GM10266 (cell line): ENCODE measurements at regions not wholly inside any gene's neighbourhood (a gene's known extent, or its start where the extent isn't known, plus 50 kb on each side); places are given as distances from the start of the nearest gene placed in this dataset.
"Not testable (repeated sequence)": the region's sequence is repeated elsewhere in the genome, so short reads cannot be mapped to it uniquely, and the experiment has no call there.

ENCODE experiments used
- DNase-seq: peaks from one replicate; pipeline ENCODE4 v3.0.0; 2012; ENCODE audit errors: extremely low spot score
- CTCF ChIP-seq: IDR thresholded peaks from 2 replicates; pipeline ENCODE4 v1.5.1; 2012; ENCODE audit warnings: mild to moderate bottlenecking, low read depth; ENCODE audit not compliant: control insufficient read depth, insufficient read depth; ENCODE audit errors: missing control alignments

GRCh38 chr2:156254637-156255067, 77.9 kb downstream of the NR4A2 start:
- not testable (repeated sequence) for DNase-seq

GRCh38 chr2:156253765-156254164, 78.8 kb downstream of the NR4A2 start:
- DNase-seq: no peak
- TF ChIP-seq CTCF: no peak

GRCh38 chr2:156242874-156243273, 89.6 kb downstream of the NR4A2 start:
- no peak for TF ChIP-seq CTCF
- no peak for DNase-seq

- TF ChIP-seq CTCF: no peak
- no peak for DNase-seq
Observed at GRCh38 chr2:156237558-156237957, 95.0 kb downstream of the NR4A2 start.

- no peak for DNase-seq
- TF ChIP-seq CTCF: no peak
Observed at GRCh38 chr2:156229724-156230362, 102.7 kb downstream of the NR4A2 start.

GRCh38 chr2:156223328-156223727, 109.2 kb downstream of the NR4A2 start:
- DNase-seq: not testable (repeated sequence)

GRCh38 chr2:156221703-156222102, 110.8 kb downstream of the NR4A2 start:
- no peak for TF ChIP-seq CTCF
- no peak for DNase-seq

- no peak for TF ChIP-seq CTCF
Observed at GRCh38 chr2:156219491-156220100, 112.9 kb downstream of the NR4A2 start.

More at GRCh38 chr2:156219491-156220100, 112.9 kb downstream of the NR4A2 start:
- no peak for DNase-seq
